Osteoblast (primary cell): ENCODE measurements at regions not wholly inside any gene's neighbourhood (a gene's known extent, or its start where the extent isn't known, plus 50 kb on each side); places are given as distances from the start of the nearest gene placed in this dataset.

Experiments used
- DNase-seq: peaks from one replicate; pipeline ENCODE4 v3.0.0; 2011; ENCODE audit warnings: low spot score, mixed read lengths; ENCODE audit not compliant: insufficient read length; ENCODE audit errors: missing footprints
- H2AFZ ChIP-seq: 2 replicates; pipeline ENCODE4 v1.6.0; 2011; ENCODE audit warnings: mild to moderate bottlenecking, low read length
- H3K27ac ChIP-seq: 2 replicates; pipeline ENCODE4 v1.5.1; 2011; ENCODE audit warnings: mild to moderate bottlenecking, low read depth, low read length, moderate library complexity
- H3K27me3 ChIP-seq: 2 replicates; pipeline ENCODE4 v1.6.0; 2012; ENCODE audit warnings: mild to moderate bottlenecking, control low read depth, inconsistent platforms, low read length, moderate library complexity; ENCODE audit not compliant: insufficient read depth
- H3K36me3 ChIP-seq: 2 replicates; pipeline ENCODE4 v1.5.1; 2011; ENCODE audit warnings: mild to moderate bottlenecking, low read length, control low read depth, moderate library complexity; ENCODE audit not compliant: insufficient read depth
- H3K4me1 ChIP-seq: 2 replicates; pipeline ENCODE4 v1.5.1; 2011; ENCODE audit warnings: mild to moderate bottlenecking, low read length, control low read depth, moderate library complexity; ENCODE audit not compliant: insufficient read depth
- H3K4me2 ChIP-seq: 2 replicates; pipeline ENCODE4 v1.6.0; 2011; ENCODE audit warnings: mild to moderate bottlenecking, low read length; ENCODE audit not compliant: insufficient read depth
- H3K4me3 ChIP-seq: fragments of 200-600 bp; sonication (generic); 3 replicates; pipeline ENCODE4 v1.5.1; 2012; ENCODE audit warnings: mild to moderate bottlenecking, low read length, inconsistent platforms; ENCODE audit not compliant: insufficient read depth
- H3K79me2 ChIP-seq: 2 replicates; pipeline ENCODE4 v1.6.0; 2012; ENCODE audit warnings: mild to moderate bottlenecking, low read length, control low read depth, inconsistent platforms; ENCODE audit not compliant: insufficient read depth
- H3K9me3 ChIP-seq: 2 replicates; pipeline ENCODE4 v1.5.1; 2011; ENCODE audit warnings: low read depth, low read length, control low read depth
- H4K20me1 ChIP-seq: 2 replicates; pipeline ENCODE4 v1.6.0; 2012; ENCODE audit warnings: mild to moderate bottlenecking, low read length, control low read depth; ENCODE audit not compliant: insufficient read depth
- CTCF ChIP-seq: IDR thresholded peaks from 2 replicates; pipeline ENCODE4 v1.5.1; 2011; ENCODE audit warnings: mild to moderate bottlenecking, low read depth, low read length, moderate library complexity; ENCODE audit errors: extremely low read depth

GRCh38 chr17:77036841-77037381, 103.9 kb upstream of the SEC14L1 start:
- no peaks in the 10 kb centered on the region for H3K4me1 ChIP-seq

GRCh38 chr17:77037943-77038342, 102.8 kb upstream of the SEC14L1 start:
- H4K20me1 ChIP-seq: no peaks in the 10 kb centered on the region
- H3K4me1 ChIP-seq: no peaks in the 10 kb centered on the region

More at GRCh38 chr17:77036841-77037381, 103.9 kb upstream of the SEC14L1 start:
- no peaks in the 10 kb centered on the region for H3K36me3 ChIP-seq
- peaks cover 3% of the 10 kb centered on the region for H3K9me3 ChIP-seq
- H3K27me3 ChIP-seq: peaks cover 36% of the 10 kb centered on the region
- TF ChIP-seq CTCF: no peak
- no peak overlapping the region for H3K4me3 ChIP-seq
- no peaks in the 10 kb centered on the region for H3K79me2 ChIP-seq
- DNase-seq: peak; percentile 43
- no peak overlapping the region for H3K27ac ChIP-seq
- no peak overlapping the region for H3K4me2 ChIP-seq
- H4K20me1 ChIP-seq: no peaks in the 10 kb centered on the region
- H2AFZ ChIP-seq: no peak overlapping the region

GRCh38 chr17:77038884-77039555, 101.7 kb upstream of the SEC14L1 start:
- Histone ChIP-seq H3K27me3 (peaks cover 36% of the 10 kb centered on the region), H3K27ac (no peak overlapping the region), H3K4me2 (no peak overlapping the region), H4K20me1 (no peaks in the 10 kb centered on the region), H2AFZ (no peak overlapping the region), H3K4me1 (no peaks in the 10 kb centered on the region), H3K4me3 (no peak overlapping the region), H3K36me3 (no peaks in the 10 kb centered on the region), H3K9me3 (no peaks in the 10 kb centered on the region), H3K79me2 (no peaks in the 10 kb centered on the region)
- DNase-seq: no peak
- no peak for TF ChIP-seq CTCF

More at GRCh38 chr17:77037943-77038342, 102.8 kb upstream of the SEC14L1 start:
- no peak overlapping the region for H3K4me3 ChIP-seq
- no peak overlapping the region for H3K4me2 ChIP-seq
- peaks cover 36% of the 10 kb centered on the region for H3K27me3 ChIP-seq
- no peak overlapping the region for H2AFZ ChIP-seq
- H3K36me3 ChIP-seq: no peaks in the 10 kb centered on the region
- H3K79me2 ChIP-seq: no peaks in the 10 kb centered on the region
- TF ChIP-seq CTCF: no peak
- no peak overlapping the region for H3K27ac ChIP-seq
- no peaks in the 10 kb centered on the region for H3K9me3 ChIP-seq
- DNase-seq: peak; percentile 30

DNA sequence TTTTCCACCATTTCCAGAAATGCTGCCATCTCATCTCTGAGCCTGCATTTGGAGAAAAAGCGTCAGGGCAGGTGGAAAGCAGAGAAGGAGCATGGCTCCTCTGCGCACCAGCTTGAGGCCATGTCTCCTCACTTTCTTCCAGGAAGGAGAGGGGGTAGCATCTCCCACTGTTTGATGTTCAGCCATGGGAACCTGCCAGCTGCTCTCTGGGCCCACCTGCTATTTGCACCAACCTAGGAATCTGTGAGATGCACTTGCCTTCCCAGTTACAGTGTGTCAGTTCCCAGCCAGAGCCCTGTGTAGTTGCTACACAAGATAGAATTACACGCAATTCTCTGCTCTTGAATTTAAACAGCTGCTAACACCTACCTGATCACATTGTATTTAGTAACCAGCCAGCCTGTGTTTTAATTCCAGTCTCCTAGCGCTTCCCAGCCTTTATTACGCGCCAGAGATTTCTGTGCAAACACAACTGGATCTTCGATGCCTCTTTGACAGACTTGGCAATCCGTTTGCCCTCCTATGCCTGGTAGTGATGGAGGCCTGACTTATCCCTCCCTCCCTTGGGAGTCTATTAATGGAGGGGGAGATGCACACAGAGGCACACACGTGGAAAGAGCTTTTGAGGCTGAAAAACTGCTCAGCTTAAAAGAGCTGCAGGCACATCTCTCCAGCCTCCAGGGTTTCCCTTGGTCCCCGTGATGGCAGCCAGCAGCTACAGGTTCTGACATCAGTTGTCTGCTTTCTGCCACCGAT, 98.1 kb upstream of the SEC14L1 start:
- Histone ChIP-seq H3K27ac (no peak overlapping the region), H3K4me3 (no peak overlapping the region), H3K9me3 (no peaks in the 10 kb centered on the region), H3K4me1 (peaks cover 8% of the 10 kb centered on the region), H3K36me3 (no peaks in the 10 kb centered on the region), H3K79me2 (no peaks in the 10 kb centered on the region), H3K27me3 (peaks cover 5% of the 10 kb centered on the region), H4K20me1 (no peaks in the 10 kb centered on the region), H3K4me2 (no peak overlapping the region), H2AFZ (no peak overlapping the region)
- no peak for TF ChIP-seq CTCF
- peak; percentile 14 for DNase-seq
